ENCODE measurements at regions not wholly inside any gene's neighbourhood (a gene's known extent, or its start where the extent isn't known, plus 50 kb on each side); places are given as distances from the start of the nearest gene placed in this dataset.

DNA sequence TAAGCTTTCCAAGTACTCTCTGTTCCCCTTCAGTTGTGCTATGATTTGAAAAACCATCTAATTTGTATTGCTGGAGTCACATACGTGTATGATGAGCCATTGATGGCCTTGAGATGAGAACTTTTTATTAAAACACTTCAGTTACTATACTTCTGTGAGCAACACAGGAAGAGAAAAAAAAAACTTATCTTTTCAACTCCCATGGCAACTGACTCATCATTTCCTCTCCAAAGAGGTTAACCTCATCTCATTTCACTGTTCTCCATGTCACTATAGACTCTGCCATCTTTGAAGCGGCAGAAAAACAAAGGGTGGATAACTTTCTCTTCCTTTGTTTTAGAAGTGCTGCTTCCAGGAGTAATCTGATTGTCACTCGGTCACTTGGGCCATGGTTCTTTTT is 104.3 kb upstream of the PCSK1 start:
- no peak for TF ChIP-seq CTCF (optimal IDR thresholded peaks at IDR 0.05 in 1 of 3, IDR thresholded peaks at IDR 0.05 in 1 of 3, conservative IDR thresholded peaks at IDR 0.05 in 1 of 3; ENCODE audit: extremely low read depth in 1 of 3, insufficient read depth in 2 of 3, low read length in 3 of 3)
- TF ChIP-seq EZH2 (IDR thresholded peaks at IDR 0.05; ENCODE audit: low read length) = no peak

All from keratinocyte (primary cell).